ENCODE measurements at regions not wholly inside any gene's neighbourhood (a gene's known extent, or its start where the extent isn't known, plus 50 kb on each side); places are given as distances from the start of the nearest gene placed in this dataset.

DNA sequence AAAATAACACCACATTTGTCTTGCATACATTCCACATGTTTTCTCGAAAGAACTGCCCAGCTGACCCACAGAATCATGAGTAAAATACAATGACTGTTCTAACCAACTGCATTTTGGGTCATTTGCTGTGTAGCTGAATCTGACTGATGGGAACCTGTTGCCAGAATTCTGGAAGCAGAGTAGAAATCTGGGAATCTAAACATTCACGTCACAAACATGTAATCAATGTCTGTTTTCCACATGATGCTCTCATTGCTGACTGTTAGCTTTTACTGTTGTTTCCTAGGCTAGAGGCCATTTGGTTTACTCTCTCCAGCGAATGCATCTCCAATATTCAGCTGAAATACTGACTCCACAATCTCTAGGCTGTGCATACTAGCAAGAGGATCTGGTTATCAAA is 710.1 kb downstream of the KCNJ2 start:
- no peak for TF ChIP-seq EP300 (IDR thresholded peaks at IDR 0.05; ENCODE audit: borderline replicate concordance)
- TF ChIP-seq CREB1 (IDR thresholded peaks at IDR 0.05; ENCODE audit: low read depth) = no peak
- TF ChIP-seq TEAD4 (IDR thresholded peaks at IDR 0.05) = no peak
- no peak for TF ChIP-seq TAF1 (IDR thresholded peaks at IDR 0.05; ENCODE audit: low read depth)

DNA sequence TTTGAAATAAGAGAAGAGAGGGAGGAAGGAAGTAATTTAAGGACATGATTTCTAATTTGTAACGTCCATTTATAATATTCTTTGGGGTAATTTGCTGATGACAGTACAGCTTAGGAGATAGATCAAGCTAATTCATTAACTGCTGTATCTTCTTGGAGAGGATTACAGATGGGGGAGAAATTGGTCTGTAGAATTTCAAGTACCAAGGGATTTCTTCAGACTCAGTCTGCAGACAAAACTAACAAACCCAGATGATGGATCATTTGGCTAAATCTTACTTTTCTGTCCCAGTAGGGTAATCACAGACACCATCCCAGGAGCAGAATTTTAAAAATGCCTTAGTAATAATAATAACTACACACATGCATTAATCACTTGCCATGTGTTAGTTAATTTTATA is 711.8 kb downstream of the KCNJ2 start:
- TF ChIP-seq, protein P1, sequence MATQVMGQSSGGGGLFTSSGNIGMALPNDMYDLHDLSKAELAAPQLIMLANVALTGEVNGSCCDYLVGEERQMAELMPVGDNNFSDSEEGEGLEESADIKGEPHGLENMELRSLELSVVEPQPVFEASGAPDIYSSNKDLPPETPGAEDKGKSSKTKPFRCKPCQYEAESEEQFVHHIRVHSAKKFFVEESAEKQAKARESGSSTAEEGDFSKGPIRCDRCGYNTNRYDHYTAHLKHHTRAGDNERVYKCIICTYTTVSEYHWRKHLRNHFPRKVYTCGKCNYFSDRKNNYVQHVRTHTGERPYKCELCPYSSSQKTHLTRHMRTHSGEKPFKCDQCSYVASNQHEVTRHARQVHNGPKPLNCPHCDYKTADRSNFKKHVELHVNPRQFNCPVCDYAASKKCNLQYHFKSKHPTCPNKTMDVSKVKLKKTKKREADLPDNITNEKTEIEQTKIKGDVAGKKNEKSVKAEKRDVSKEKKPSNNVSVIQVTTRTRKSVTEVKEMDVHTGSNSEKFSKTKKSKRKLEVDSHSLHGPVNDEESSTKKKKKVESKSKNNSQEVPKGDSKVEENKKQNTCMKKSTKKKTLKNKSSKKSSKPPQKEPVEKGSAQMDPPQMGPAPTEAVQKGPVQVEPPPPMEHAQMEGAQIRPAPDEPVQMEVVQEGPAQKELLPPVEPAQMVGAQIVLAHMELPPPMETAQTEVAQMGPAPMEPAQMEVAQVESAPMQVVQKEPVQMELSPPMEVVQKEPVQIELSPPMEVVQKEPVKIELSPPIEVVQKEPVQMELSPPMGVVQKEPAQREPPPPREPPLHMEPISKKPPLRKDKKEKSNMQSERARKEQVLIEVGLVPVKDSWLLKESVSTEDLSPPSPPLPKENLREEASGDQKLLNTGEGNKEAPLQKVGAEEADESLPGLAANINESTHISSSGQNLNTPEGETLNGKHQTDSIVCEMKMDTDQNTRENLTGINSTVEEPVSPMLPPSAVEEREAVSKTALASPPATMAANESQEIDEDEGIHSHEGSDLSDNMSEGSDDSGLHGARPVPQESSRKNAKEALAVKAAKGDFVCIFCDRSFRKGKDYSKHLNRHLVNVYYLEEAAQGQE (IDR thresholded peaks at IDR 0.05; ENCODE audit: low read depth) = no peak
- TF ChIP-seq TCF12 (IDR thresholded peaks at IDR 0.05; ENCODE audit: low read depth) = no peak
- TF ChIP-seq TEAD4 (IDR thresholded peaks at IDR 0.05) = no peak

DNA sequence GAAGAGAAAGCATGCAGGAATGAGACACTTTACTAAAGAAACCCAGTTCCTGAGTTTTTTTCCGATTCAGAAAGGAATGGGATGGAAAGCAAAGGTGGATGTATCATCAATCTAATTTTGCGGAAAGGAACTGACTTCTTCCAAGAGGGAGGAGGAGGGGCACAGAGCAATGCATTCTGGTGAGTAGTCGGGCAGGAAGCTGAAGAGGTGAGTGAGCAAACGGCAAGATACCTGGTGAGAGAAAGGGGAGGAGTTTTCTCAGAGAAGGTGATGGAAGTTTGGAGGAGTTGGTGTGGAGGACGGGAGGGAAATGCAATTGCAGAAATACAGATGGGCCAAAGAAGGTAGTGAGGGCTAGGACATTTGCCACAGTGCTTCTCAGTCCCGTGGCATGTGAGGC is 713.2 kb downstream of the KCNJ2 start:
- TF ChIP-seq TEAD4 (IDR thresholded peaks at IDR 0.05) (no peak), TCF12 (IDR thresholded peaks at IDR 0.05; ENCODE audit: low read depth) (no peak)

DNA sequence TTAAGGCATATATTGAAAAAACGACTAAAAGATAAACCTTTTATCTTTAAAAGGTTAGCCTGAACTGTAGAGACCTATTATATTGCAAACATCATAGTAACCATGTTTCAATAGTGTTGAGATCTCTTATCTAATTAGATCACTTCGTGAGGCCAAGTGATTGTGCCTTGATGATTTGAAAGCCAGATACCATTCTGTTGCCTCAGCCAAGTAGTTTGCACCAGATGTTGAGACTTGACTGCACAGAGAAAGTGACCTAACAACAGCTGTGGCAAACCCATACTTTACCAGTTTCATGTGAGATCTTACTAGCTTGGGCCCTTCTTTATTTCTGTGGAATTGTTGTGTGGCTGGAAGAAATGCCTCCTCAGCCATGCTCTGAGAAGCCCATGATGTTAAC is 717.3 kb downstream of the KCNJ2 start:
- TF ChIP-seq CREB1 (IDR thresholded peaks at IDR 0.05; ENCODE audit: low read depth) = no peak
- TF ChIP-seq CEBPB (IDR thresholded peaks at IDR 0.05) = no peak
- no peak for TF ChIP-seq YY1 (IDR thresholded peaks at IDR 0.05; ENCODE audit: low read depth)
- TF ChIP-seq ZBTB7A (IDR thresholded peaks at IDR 0.05; ENCODE audit: low read depth) = no peak
- TF ChIP-seq RAD21 (IDR thresholded peaks at IDR 0.05; ENCODE audit: low read depth) = no peak

DNA sequence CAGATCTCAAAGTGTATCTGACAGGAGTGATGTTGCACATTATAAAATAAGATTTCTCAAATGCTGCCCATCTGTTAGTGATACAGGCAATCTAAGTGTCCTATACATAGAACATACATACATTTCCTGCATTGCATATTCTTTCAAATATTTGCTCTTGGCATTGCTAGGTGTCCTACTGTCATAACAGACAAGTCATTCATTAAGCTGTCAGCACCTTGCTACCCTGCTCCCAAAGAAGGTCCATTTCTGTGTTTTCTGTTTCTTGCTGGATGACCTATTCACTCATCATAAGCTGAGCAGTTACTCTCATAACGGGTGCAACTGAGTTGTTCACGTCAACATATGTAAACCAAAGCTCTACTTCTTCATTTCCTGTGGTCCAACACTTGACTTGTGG is 719.0 kb downstream of the KCNJ2 start:
- TF ChIP-seq NFIC (IDR thresholded peaks at IDR 0.05) = no peak
- no peak for TF ChIP-seq TAF1 (IDR thresholded peaks at IDR 0.05; ENCODE audit: low read depth)
- no peak for TF ChIP-seq TCF12 (IDR thresholded peaks at IDR 0.05; ENCODE audit: low read depth)
- TF ChIP-seq, protein P1 (IDR thresholded peaks at IDR 0.05; ENCODE audit: low read depth) = no peak
- TF ChIP-seq YY1 (IDR thresholded peaks at IDR 0.05; ENCODE audit: low read depth) = no peak

DNA sequence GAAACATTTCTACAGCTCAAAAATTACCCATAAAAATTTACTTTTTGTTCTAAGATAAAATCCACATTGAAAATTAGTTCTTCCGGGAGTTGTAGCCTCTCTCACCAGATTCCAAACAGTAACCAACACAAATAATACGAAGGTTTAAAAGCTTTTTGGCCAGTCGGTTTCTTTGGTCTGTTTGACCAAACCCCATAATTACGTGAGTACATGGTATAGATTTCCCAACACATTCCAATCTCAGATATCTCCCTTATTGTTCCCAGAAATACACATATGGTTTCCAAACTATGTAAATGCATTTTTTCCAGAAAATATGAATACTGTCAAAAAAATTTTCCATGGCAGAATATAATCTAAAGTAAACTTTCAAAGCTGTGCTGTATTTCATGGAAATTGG is 722.0 kb downstream of the KCNJ2 start:
- no peak for TF ChIP-seq RAD21 (IDR thresholded peaks at IDR 0.05; ENCODE audit: low read depth)
- no peak for TF ChIP-seq TCF12 (IDR thresholded peaks at IDR 0.05; ENCODE audit: low read depth)
- TF ChIP-seq TAF1 (IDR thresholded peaks at IDR 0.05; ENCODE audit: low read depth) = no peak
- TF ChIP-seq, protein P2, sequence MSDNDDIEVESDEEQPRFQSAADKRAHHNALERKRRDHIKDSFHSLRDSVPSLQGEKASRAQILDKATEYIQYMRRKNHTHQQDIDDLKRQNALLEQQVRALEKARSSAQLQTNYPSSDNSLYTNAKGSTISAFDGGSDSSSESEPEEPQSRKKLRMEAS (IDR thresholded peaks at IDR 0.05) = no peak
- TF ChIP-seq EGR1 (IDR thresholded peaks at IDR 0.05) = no peak
- TF ChIP-seq ZBTB7A (IDR thresholded peaks at IDR 0.05; ENCODE audit: low read depth) = no peak
- TF ChIP-seq CEBPB (IDR thresholded peaks at IDR 0.05) = no peak
- TF ChIP-seq EP300 (IDR thresholded peaks at IDR 0.05; ENCODE audit: borderline replicate concordance) = no peak
- TF ChIP-seq NFIC (IDR thresholded peaks at IDR 0.05) = no peak
- TF ChIP-seq, protein P3, sequence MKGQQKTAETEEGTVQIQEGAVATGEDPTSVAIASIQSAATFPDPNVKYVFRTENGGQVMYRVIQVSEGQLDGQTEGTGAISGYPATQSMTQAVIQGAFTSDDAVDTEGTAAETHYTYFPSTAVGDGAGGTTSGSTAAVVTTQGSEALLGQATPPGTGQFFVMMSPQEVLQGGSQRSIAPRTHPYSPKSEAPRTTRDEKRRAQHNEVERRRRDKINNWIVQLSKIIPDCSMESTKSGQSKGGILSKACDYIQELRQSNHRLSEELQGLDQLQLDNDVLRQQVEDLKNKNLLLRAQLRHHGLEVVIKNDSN (IDR thresholded peaks at IDR 0.05) = no peak
- TF ChIP-seq, protein P1 (IDR thresholded peaks at IDR 0.05; ENCODE audit: low read depth) = no peak
- no peak for TF ChIP-seq CREB1 (IDR thresholded peaks at IDR 0.05; ENCODE audit: low read depth)
- no peak for TF ChIP-seq TEAD4 (IDR thresholded peaks at IDR 0.05)
- no peak for TF ChIP-seq FOXM1 (IDR thresholded peaks at IDR 0.05; ENCODE audit: borderline replicate concordance, low read depth)
- no peak for TF ChIP-seq YY1 (IDR thresholded peaks at IDR 0.05; ENCODE audit: low read depth)

DNA sequence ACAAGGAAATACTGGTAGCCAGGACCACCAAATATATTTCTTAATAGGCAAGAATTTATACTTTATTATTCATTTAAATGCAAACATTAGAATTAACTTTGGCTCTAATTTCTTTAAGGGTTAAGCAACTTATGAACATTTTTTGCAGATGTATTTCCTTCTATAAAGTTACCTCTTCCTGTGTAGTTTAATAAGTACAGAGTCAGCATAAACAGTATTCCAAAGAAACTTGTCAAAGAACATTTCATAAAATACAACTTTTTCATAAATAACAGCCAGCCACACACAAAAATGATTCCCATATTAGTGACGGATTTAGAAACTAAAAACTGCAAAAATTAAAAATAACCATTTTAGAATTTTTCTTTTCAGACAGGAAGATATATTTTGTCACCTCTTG is 723.2 kb downstream of the KCNJ2 start:
- TF ChIP-seq EP300 (IDR thresholded peaks at IDR 0.05; ENCODE audit: borderline replicate concordance) (no peak), TAF1 (IDR thresholded peaks at IDR 0.05; ENCODE audit: low read depth) (no peak), TEAD4 (IDR thresholded peaks at IDR 0.05) (no peak), FOXM1 (IDR thresholded peaks at IDR 0.05; ENCODE audit: borderline replicate concordance, low read depth) (no peak)
